SU-DHL-6 (cell line): ENCODE measurements at regions not wholly inside any gene's neighbourhood (a gene's known extent, or its start where the extent isn't known, plus 50 kb on each side); places are given as distances from the start of the nearest gene placed in this dataset.

Experiments
- H2AFZ ChIP-seq: fragments of 200-600 bp; sonication (generic); 2 replicates; pipeline ENCODE4 v1.6.1; 2014; ENCODE audit warnings: low read depth, mild to moderate bottlenecking, moderate library complexity, mixed read lengths, antibody characterized with exemption, low read length; ENCODE audit not compliant: severe bottlenecking
- H3F3A ChIP-seq: fragments of 200-600 bp; shearing (Covaris generic); 2 replicates; pipeline ENCODE4 v1.6.0; 2016; ENCODE audit warnings: antibody characterized with exemption, mild to moderate bottlenecking; ENCODE audit not compliant: insufficient read depth
- H3K27ac ChIP-seq: fragments of 200-600 bp; sonication (generic); 2 replicates; pipeline ENCODE4 v1.5.1; 2016; ENCODE audit warnings: low read depth, mild to moderate bottlenecking, low read length, moderate library complexity, mixed read lengths
- H3K27me3 ChIP-seq: fragments of 200-600 bp; sonication (generic), shearing (Covaris generic); 2 replicates; pipeline ENCODE4 v1.6.0; 2014; ENCODE audit warnings: mild to moderate bottlenecking, low read length
- H3K36me3 ChIP-seq: fragments of 200-600 bp; sonication (generic); 2 replicates; pipeline ENCODE4 v1.6.1; 2014; ENCODE audit warnings: mild to moderate bottlenecking, low read length, mixed read lengths
- H3K4me2 ChIP-seq: fragments of 300-600, 200-600 bp; shearing (Covaris generic), sonication (generic); 2 replicates; pipeline ENCODE4 v1.6.0; 2014; ENCODE audit warnings: low read length, low read depth, mild to moderate bottlenecking; ENCODE audit not compliant: poor library complexity, severe bottlenecking
- H3K4me3 ChIP-seq: fragments of 200-600 bp; sonication (generic); 2 replicates; pipeline ENCODE4 v1.5.1; 2014; ENCODE audit warnings: antibody characterized with exemption, low read length, mild to moderate bottlenecking, mixed read lengths; ENCODE audit not compliant: insufficient read depth, poor library complexity, severe bottlenecking
- H3K79me2 ChIP-seq: fragments of 200-600 bp; sonication (generic); 2 replicates; pipeline ENCODE4 v1.6.1; 2014; ENCODE audit warnings: mild to moderate bottlenecking, low read length, moderate library complexity; ENCODE audit not compliant: insufficient read depth
- H3K9ac ChIP-seq: fragments of 200-600 bp; sonication (generic); 2 replicates; pipeline ENCODE4 v1.7.0; 2014; ENCODE audit warnings: mild to moderate bottlenecking, low read length
- H3K9me2 ChIP-seq: fragments of 200-600 bp; sonication (generic); replicated peaks from 2 replicates; pipeline ENCODE4 v1.6.1; 2014; ENCODE audit warnings: low read length; ENCODE audit not compliant: insufficient read depth
- H3K9me3 ChIP-seq: fragments of 200-600 bp; sonication (generic); 2 replicates; pipeline ENCODE4 v1.6.1; 2014; ENCODE audit warnings: low read length, mixed read lengths; ENCODE audit not compliant: insufficient read depth
- H4K20me1 ChIP-seq: fragments of 200-600 bp; sonication (generic); 2 replicates; pipeline ENCODE4 v1.6.1; 2014; ENCODE audit warnings: low read depth, mild to moderate bottlenecking, antibody characterized with exemption, low read length, moderate library complexity, mixed read lengths
- CTCF ChIP-seq: fragments of 200-600 bp; sonication (generic); IDR thresholded peaks from one replicate; pipeline ENCODE4 v1.5.1; 2017; ENCODE audit warnings: antibody characterized with exemption, mild to moderate bottlenecking, low read length, moderate library complexity; ENCODE audit not compliant: insufficient read depth, poor library complexity, severe bottlenecking
- EZH2phosphoT487 ChIP-seq: fragments of 200-600 bp; sonication (generic), shearing (Covaris generic); conservative IDR thresholded peaks from 2 replicates; pipeline ENCODE4 v1.6.1; 2018; ENCODE audit warnings: mild to moderate bottlenecking, antibody characterized with exemption, low read length, moderate library complexity, mixed read lengths

- Histone ChIP-seq H3K36me3 (no peaks in the 10 kb centered on the region), H3K27ac (no peak overlapping the region), H4K20me1 (no peaks in the 10 kb centered on the region), H3K9ac (no peak overlapping the region), H2AFZ (no peak overlapping the region), H3F3A (no peaks in the 10 kb centered on the region), H3K9me3 (no peaks in the 10 kb centered on the region), H3K4me2 (no peak overlapping the region), H3K79me2 (no peaks in the 10 kb centered on the region), H3K27me3 (no peaks in the 10 kb centered on the region), H3K4me3 (no peak overlapping the region), H3K9me2 (no peaks in the 10 kb centered on the region)
- TF ChIP-seq CTCF (no peak), EZH2phosphoT487 (no peak)
Observed at GRCh38 chr14:84001023-84001422, 1528.9 kb upstream of the FLRT2 start.

GRCh38 chr14:84003346-84003745, 1526.6 kb upstream of the FLRT2 start:
- no peaks in the 10 kb centered on the region for H3K27me3 ChIP-seq
- no peak overlapping the region for H3K4me2 ChIP-seq
- H4K20me1 ChIP-seq: no peaks in the 10 kb centered on the region
- no peaks in the 10 kb centered on the region for H3K9me3 ChIP-seq
- no peak overlapping the region for H2AFZ ChIP-seq
- H3K27ac ChIP-seq: no peak overlapping the region
- H3K9ac ChIP-seq: no peak overlapping the region
- H3F3A ChIP-seq: no peaks in the 10 kb centered on the region
- no peak overlapping the region for H3K4me3 ChIP-seq
- TF ChIP-seq CTCF (no peak), EZH2phosphoT487 (no peak)
- H3K79me2 ChIP-seq: no peaks in the 10 kb centered on the region
- H3K9me2 ChIP-seq: no peaks in the 10 kb centered on the region
- no peaks in the 10 kb centered on the region for H3K36me3 ChIP-seq

- H3K9me3 ChIP-seq: no peaks in the 10 kb centered on the region
- H3K9me2 ChIP-seq: no peaks in the 10 kb centered on the region
- H3K4me3 ChIP-seq: no peak overlapping the region
- no peak overlapping the region for H3K4me2 ChIP-seq
- H3F3A ChIP-seq: no peaks in the 10 kb centered on the region
- H3K27ac ChIP-seq: no peak overlapping the region
- no peak overlapping the region for H2AFZ ChIP-seq
- no peaks in the 10 kb centered on the region for H3K27me3 ChIP-seq
- H3K9ac ChIP-seq: no peak overlapping the region
- H3K36me3 ChIP-seq: no peaks in the 10 kb centered on the region
- TF ChIP-seq CTCF (no peak), EZH2phosphoT487 (no peak)
- no peaks in the 10 kb centered on the region for H4K20me1 ChIP-seq
- no peaks in the 10 kb centered on the region for H3K79me2 ChIP-seq
Observed at GRCh38 chr14:84006643-84007155, 1523.2 kb upstream of the FLRT2 start.

GRCh38 chr14:84013424-84013823, 1516.5 kb upstream of the FLRT2 start:
- Histone ChIP-seq H3K9me3 (no peaks in the 10 kb centered on the region), H3F3A (no peaks in the 10 kb centered on the region), H3K4me2 (no peak overlapping the region), H3K27me3 (no peaks in the 10 kb centered on the region), H3K9ac (no peak overlapping the region), H2AFZ (no peak overlapping the region), H3K9me2 (no peaks in the 10 kb centered on the region), H3K4me3 (no peak overlapping the region), H4K20me1 (no peaks in the 10 kb centered on the region), H3K79me2 (no peaks in the 10 kb centered on the region), H3K27ac (no peak overlapping the region), H3K36me3 (no peaks in the 10 kb centered on the region)
- TF ChIP-seq EZH2phosphoT487 (no peak), CTCF (no peak)
